T-helper 2 cell (primary cell): ENCODE measurements at regions not wholly inside any gene's neighbourhood (a gene's known extent, or its start where the extent isn't known, plus 50 kb on each side); places are given as distances from the start of the nearest gene placed in this dataset.
"Not testable (repeated sequence)": the region's sequence is repeated elsewhere in the genome, so short reads cannot be mapped to it uniquely, and the experiment has no call there.

Experiments used
- DNase-seq, 5 experiments: peaks; one replicate each; pipeline versions ENCODE4 v3.0.0 to v3.0.0-alpha.2; 2012 to 2022

- no peak for DNase-seq
Measured at GRCh38 chr3:177478170-177478867, 281.0 kb upstream of the TBL1XR1 start.

GRCh38 chr3:177479630-177480029 lies 282.3 kb upstream of the TBL1XR1 start:
- DNase-seq = no peak

DNA sequence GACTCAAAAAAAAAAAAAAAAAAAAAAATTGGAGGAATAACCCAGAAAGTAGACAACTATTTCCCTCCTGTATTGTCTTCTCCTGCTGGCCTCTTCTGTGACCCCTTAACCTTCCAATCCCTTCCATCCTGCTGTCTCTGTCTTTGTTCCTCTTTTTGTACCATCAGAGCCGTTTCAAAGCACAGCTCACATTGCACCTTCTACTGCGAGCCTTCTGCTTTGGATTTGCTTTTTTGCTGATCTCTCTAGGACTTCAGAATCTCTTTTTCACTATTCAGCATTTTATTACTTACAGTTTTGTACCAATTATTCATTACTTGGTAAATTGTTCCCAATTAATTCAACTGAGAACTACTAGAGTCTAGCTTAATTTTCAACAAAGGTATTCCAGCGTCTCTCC lies 284.0 kb upstream of the TBL1XR1 start:
- no peak for DNase-seq

DNA sequence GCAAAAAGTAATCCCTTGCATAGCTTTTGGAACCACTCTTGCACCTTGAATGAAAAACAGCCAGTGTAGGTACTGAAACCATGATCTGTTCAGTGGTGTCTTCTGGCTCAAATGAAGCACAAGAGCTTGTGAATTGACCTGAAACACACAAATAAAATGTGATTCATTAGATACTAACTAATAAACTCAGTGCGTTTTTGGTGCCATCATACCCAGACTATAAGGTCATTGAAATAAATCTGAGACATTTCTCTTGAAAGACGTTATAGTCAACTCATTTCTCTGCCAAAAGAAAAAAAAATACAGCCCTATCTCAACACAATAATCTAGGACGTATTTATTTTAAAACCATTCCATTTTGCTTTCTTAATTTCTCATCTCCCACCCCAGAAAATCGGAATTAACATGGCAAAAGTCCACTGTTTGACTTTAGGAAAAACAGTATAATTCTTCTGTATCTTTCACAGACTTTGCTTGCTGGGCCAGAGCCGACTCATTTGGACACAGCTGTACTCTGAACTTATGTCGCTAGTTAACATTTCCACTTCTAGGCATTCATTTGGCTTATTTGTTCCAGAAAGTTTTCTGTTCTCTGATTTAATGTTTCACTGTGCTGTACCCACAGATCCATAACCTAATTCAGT lies 284.9 kb upstream of the TBL1XR1 start:
- DNase-seq = no peak

GRCh38 chr3:177483182-177483967 lies 286.1 kb upstream of the TBL1XR1 start:
- peak in 1 of 5 experiments; percentile 14 for DNase-seq

DNA sequence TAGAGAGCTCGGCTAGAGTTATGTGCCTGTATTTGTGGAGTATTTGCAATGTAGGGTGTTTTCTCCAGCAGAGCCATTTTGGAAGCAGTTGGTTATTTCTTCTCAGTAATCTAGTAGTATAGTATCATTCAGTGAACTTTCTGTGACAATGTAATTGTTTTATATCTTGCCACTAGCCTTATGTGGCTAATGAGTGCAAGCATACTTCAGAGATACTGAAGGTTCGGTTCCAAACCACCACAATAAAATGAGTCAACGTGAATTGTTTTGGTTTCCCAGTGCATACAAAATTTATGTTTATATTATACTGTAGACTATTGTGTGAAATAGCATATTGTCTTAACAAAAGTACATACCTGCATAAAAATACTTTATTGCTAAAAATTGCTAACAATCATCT lies 286.9 kb upstream of the TBL1XR1 start:
- DNase-seq = no peak

DNA sequence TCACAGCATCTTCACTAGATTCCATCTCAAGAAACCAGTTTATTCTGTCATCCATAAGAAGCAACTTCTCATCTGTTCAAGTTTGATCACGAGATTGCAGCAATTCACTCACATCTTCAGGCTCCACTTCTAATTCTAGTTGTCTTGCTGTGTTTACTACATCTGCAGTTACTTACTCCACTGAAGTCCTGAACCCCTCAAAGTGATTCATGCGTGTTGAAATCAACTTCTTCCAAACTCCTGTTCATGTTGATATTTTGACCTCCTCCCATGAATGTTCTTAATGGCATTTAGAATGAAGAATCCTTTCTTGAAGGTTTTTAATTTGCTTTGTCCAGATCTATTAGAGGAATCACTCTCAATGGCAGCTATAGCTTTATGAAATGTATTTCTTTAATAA lies 287.6 kb upstream of the TBL1XR1 start:
- DNase-seq = no peak

DNA sequence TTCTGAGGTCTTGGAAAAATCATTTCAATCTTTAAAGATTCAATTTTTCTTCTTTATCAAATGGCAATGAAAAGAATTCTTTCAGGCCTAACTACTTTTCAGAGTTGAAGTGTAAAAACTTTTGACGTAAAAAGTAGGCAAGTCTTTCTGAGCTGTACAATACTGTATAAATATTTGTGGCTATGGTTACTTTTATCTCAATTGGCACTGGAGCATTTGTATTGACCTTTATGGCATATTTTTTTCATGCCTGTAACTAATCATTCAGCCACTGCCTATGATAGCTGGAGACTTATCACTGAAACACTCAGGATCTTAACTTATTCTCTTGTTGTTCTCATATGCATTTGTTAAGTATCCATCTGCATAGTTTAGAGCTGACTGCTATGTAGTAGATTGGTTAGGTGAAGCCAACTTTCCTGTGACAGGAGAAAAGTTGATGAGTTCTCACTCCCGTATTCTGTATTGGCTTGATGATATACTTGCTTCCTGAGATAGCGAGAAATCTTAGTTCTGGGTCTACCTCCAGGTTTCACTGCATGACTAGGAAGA lies 290.4 kb upstream of the TBL1XR1 start:
- DNase-seq = no peak

- DNase-seq = peak in 1 of 5 experiments; percentile 36
Measured at GRCh38 chr3:177488740-177489139, 291.5 kb upstream of the TBL1XR1 start.

DNA sequence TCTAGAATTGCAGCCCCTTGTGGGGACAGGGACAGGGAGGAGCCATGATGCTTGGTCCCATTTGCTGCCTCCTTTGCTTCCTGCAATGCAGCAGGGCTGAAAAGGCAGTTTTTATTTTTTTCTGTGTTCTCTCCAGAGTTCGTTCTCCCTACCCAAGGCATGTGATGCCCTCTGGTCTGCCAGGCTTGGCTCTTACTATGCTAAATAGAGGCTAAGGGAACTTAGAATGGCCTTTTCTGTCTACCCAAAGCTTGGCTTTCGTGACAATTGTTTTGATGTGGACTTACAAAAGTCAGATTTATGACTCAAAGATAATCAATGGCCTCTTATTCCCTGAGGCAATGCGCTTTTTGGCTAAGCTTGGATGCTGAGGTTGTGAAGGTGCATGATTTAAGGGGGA lies 293.3 kb upstream of the TBL1XR1 start:
- DNase-seq = no peak

DNA sequence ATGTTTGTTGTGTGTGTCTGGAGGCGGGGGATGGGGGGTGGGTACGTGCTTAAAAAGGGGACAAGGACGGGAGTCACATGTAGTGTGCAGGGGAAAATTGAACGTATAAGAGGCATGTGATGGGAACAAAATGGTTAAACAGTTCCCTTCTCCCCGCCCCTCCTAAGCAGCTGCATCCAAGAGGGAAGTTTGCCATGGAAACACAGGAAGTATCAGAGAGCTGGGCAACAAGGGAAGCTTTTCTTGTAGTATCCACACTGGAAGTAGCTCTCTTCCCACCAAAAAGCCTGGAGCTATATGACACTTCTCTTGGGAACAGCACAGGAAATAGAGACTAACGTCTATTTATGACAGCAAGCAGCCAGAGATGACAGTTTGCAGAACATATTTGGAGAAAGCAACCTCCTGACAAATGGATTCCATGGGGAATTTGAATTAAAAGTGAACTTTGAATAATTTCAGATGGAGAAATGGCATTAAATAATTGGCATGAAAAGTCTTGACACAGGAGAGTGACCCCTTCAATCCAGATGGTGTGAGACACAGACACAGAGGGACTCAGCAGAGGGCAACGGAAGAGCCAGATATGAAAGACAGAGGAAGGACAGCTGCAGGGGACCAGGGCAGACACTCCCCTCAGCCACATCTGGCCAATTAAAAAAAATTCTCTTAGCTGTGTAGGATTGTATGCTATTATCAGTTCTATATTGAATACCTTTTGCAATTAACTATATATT lies 294.2 kb upstream of the TBL1XR1 start:
- DNase-seq = no peak

DNA sequence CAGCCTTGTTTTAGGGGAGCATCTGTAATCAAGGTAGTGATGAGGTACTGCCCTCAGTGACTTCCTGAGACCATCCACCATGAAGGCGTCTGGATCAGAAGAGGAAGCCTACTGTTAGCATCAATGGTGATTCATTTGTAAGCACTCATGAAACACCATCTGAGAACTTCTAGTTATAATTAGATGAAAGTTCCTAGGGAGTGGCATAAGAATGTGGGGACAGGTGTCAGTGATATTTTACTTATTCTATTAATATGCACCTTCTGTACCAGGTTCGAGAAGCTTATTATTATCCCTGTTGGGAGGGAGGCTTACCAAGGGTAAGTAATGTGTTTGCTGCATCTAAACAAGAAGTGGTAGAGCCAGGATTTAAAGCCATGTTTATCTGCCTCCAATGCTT lies 295.8 kb upstream of the TBL1XR1 start:
- DNase-seq = no peak

DNA sequence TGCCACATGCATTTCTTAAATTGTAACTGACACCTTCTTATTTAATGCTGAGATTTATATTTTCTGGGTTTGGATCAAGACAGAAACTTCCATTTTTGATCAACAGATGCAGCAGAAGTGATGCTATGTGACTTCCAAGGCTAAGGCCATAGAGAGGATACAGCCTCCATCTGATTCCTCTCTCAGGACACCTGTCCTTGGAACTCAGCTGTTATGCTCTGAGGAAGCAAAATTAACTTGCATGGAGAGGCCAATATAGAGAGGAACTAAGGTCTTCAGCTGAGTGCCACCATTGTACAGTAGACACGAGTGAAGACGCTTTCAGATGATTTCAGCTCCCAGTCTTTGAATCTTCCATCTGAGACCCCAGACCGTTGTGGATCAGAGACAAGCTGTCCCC lies 296.9 kb upstream of the TBL1XR1 start:
- DNase-seq = no peak

GRCh38 chr3:177495566-177495965 lies 298.3 kb upstream of the TBL1XR1 start:
- DNase-seq = no peak

GRCh38 chr3:177498037-177498857 lies 301.0 kb upstream of the TBL1XR1 start:
- DNase-seq = no peak

DNA sequence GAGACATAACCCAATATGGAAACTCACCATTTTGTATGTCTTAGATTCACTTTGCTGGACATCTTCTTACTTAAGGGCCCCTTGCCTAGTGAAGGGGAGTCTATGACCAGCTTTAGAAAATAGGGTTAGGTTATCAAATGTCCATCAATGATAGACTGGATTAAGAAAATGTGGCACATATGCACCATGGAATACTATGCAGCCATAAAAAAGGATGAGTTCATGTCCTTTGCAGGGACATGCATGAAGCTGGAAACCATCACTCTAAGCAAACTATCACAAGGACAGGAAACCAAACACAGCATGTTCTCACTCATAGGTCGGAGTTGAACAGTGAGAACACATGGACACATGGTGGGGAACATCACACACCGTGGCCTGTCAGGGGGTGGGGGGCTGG lies 301.8 kb upstream of the TBL1XR1 start:
- not testable (repeated sequence) for DNase-seq

- no peak for DNase-seq
Measured at GRCh38 chr3:177499779-177500423, 302.6 kb upstream of the TBL1XR1 start.

GRCh38 chr3:177510693-177511216 lies 313.5 kb upstream of the TBL1XR1 start:
- no peak for DNase-seq

DNA sequence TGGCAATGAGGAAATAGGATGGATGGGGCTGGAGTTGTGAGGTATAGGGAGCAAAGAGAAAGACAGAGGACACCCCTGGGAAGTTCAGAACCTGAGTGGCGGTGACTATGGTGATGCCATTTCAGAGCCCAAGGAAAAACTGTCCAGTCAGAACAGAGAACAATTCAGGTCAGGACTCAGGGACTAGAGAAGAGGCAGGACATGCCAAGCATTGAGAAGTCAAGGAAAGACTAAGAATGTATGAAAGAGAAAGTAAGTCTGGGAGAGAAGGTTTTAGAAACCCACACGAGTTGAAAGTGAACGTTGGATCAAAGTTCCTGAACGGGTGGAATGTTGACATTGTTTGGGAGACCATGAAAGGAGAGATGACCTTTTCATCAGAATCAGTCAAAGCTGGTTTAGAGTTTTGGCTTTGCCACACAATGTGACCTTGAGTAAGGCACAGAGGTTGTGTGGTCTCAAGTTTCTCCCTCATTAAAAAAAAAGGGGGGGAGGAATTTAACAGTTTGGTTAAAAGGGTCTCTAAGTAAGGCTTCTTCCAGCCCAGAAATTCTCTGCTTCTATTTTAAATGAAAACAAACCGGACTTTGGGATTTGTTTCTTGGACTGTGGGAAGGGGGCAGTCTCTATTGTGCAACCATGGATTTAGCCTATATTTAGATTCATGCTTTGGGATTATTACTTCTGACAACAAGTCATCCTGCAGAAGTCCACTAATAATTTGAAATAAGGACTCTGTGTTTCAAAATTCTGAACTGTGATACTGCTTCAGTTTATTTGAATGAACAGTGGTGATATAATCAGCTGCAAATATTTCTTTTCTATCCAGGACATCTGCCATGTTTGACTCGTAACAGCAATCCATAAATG lies 315.9 kb upstream of the TBL1XR1 start:
- DNase-seq = no peak
